ENCODE measurements at regions not wholly inside any gene's neighbourhood (a gene's known extent, or its start where the extent isn't known, plus 50 kb on each side); places are given as distances from the start of the nearest gene placed in this dataset.
"Not testable (repeated sequence)": the region's sequence is repeated elsewhere in the genome, so short reads cannot be mapped to it uniquely, and the experiment has no call there.

- TF ChIP-seq ATOH8 (CRISPR knock-in tag; IDR thresholded peaks at IDR 0.05; ENCODE audit: low read depth): no peak
- no peak for TF ChIP-seq CHD4 (IDR thresholded peaks at IDR 0.05; ENCODE audit: borderline replicate concordance)
- TF ChIP-seq BHLHE40 (IDR thresholded peaks at IDR 0.05; ENCODE audit: low read depth, low read length): no peak
- no peak for TF ChIP-seq RFX5 (IDR thresholded peaks at IDR 0.05)
- TF ChIP-seq MAX (IDR thresholded peaks at IDR 0.05): no peak
- TF ChIP-seq CEBPB (IDR thresholded peaks at IDR 0.05): no peak
Measured at GRCh38 chr2:175414882-175415487, 233.5 kb upstream of the ATP5MC3 start (continued).

- FAIRE-seq: no peak
- ChIA-PET CTCF (interaction anchor here (0.8 to 1.2 kb wide), 3 partner anchors 11 to 683 kb away, joined by 3 to 5 read pairs (median 4); no protein-coding TSS in a partner anchor), POLR2A (no interaction called here)
- no peak for ATAC-seq
- no peak overlapping the region for H3K4me3 ChIP-seq
- WGBS (ENCODE audit: missing lambda C conversion rate): 6% methylated on average over 5 of the region's 5 CpGs
- no peaks in the 10 kb centered on the region for H3K4me1 ChIP-seq
- no peak for TF ChIP-seq CHD4 (IDR thresholded peaks at IDR 0.05; ENCODE audit: borderline replicate concordance)
- no peak for TF ChIP-seq EHMT2 (IDR thresholded peaks at IDR 0.05; ENCODE audit: low read depth)
- no peak for TF ChIP-seq HDAC2 (IDR thresholded peaks at IDR 0.05)
- TF ChIP-seq PHF8 (IDR thresholded peaks at IDR 0.05; ENCODE audit: borderline replicate concordance, low read depth): no peak
- no peak for TF ChIP-seq RCOR1 (IDR thresholded peaks at IDR 0.05; ENCODE audit: low read depth, low read length)
- no peak for TF ChIP-seq HEYL (CRISPR knock-in tag; IDR thresholded peaks at IDR 0.05)
- TF ChIP-seq NPAS2 (CRISPR knock-in tag; IDR thresholded peaks at IDR 0.05; ENCODE audit: borderline replicate concordance): no peak
- no peak for TF ChIP-seq SREBF2 (IDR thresholded peaks at IDR 0.05)
- TF ChIP-seq HES2 (IDR thresholded peaks at IDR 0.05): no peak
- no peak for TF ChIP-seq CTCF (IDR thresholded peaks at IDR 0.05)
- no peak for TF ChIP-seq ZFP36 (IDR thresholded peaks at IDR 0.05; ENCODE audit: borderline replicate concordance, partially characterized antibody)
- TF ChIP-seq POLR2A (IDR thresholded peaks at IDR 0.05; ENCODE audit: low read length): no peak
- TF ChIP-seq KDM5A (IDR thresholded peaks at IDR 0.05): no peak
- TF ChIP-seq CEBPB (IDR thresholded peaks at IDR 0.05): no peak
- TF ChIP-seq KDM1A (IDR thresholded peaks at IDR 0.05; ENCODE audit: low read depth): no peak
- no peak for TF ChIP-seq USF2 (IDR thresholded peaks at IDR 0.05)
- no peak for TF ChIP-seq ELK1 (IDR thresholded peaks at IDR 0.05; ENCODE audit: low read depth, low read length)
- no peak for TF ChIP-seq FOSB (CRISPR knock-in tag; IDR thresholded peaks at IDR 0.05)
- no peak for DNase-seq (ENCODE audit: low read depth in 1 of 2, low spot score in 1 of 2)
- H3K27ac ChIP-seq: no peak overlapping the region
- no peak overlapping the region for H3K4me2 ChIP-seq
- no peaks in the 10 kb centered on the region for H3K9me3 ChIP-seq
Measured at GRCh38 chr2:175414191-175414881, 232.8 kb upstream of the ATP5MC3 start.

GRCh38 chr2:175410941-175411340, 229.4 kb upstream of the ATP5MC3 start:
- H3K4me2 ChIP-seq; H3K4me3 ChIP-seq; DNase-seq (ENCODE audit: low read depth in 1 of 2, low spot score in 1 of 2); CTCF ChIA-PET; FAIRE-seq; ATAC-seq; H3K9me3 ChIP-seq; POLR2A ChIA-PET; H3K4me1 ChIP-seq; H3K27ac ChIP-seq: not testable (repeated sequence)
- 0% methylated on average over 1 of the region's 1 CpG for WGBS (ENCODE audit: missing lambda C conversion rate)
